AG09309 (cell line): ENCODE measurements at regions not wholly inside any gene's neighbourhood (a gene's known extent, or its start where the extent isn't known, plus 50 kb on each side); places are given as distances from the start of the nearest gene placed in this dataset.

Experiments used
- DNase-seq: peaks from one replicate; pipeline ENCODE4 v3.0.0-alpha.2; 2010; ENCODE audit warnings: low read depth
- H3K4me3 ChIP-seq: 2 replicates; pipeline ENCODE4 v1.5.1; 2011; ENCODE audit warnings: mild to moderate bottlenecking, low read depth, low read length, moderate library complexity; ENCODE audit not compliant: control insufficient read depth
- TF ChIP-seq, protein P1 (sequence below): IDR thresholded peaks from 2 replicates; pipeline ENCODE4 v1.5.1; 2011; ENCODE audit warnings: mild to moderate bottlenecking, low read depth, low read length, inconsistent platforms; ENCODE audit not compliant: insufficient read depth, control insufficient read depth; ENCODE audit errors: missing control alignments

DNA sequence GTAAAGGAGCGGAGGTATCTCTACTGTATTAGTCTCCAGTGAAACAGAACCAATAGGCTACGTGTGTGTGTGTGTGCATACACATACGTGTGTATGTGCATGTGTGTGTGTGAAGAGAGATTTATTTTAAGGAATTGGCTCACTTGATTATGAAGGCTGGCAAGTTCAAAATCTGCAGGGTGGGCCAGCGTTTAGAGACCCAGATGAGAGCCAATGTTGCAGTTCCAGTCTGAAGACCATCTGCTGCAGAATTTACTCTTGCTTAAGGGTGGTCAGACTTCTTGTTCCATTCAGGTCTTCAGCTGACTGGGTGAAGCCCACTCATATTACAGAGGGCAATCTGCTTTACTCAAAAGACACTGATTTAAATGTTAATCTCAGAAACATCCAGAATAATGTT is 119.2 kb downstream of the FGF18 start:
- no peak for DNase-seq
- no peak overlapping the region for H3K4me3 ChIP-seq
- TF ChIP-seq, protein P1, sequence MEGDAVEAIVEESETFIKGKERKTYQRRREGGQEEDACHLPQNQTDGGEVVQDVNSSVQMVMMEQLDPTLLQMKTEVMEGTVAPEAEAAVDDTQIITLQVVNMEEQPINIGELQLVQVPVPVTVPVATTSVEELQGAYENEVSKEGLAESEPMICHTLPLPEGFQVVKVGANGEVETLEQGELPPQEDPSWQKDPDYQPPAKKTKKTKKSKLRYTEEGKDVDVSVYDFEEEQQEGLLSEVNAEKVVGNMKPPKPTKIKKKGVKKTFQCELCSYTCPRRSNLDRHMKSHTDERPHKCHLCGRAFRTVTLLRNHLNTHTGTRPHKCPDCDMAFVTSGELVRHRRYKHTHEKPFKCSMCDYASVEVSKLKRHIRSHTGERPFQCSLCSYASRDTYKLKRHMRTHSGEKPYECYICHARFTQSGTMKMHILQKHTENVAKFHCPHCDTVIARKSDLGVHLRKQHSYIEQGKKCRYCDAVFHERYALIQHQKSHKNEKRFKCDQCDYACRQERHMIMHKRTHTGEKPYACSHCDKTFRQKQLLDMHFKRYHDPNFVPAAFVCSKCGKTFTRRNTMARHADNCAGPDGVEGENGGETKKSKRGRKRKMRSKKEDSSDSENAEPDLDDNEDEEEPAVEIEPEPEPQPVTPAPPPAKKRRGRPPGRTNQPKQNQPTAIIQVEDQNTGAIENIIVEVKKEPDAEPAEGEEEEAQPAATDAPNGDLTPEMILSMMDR, result no peak

DNA sequence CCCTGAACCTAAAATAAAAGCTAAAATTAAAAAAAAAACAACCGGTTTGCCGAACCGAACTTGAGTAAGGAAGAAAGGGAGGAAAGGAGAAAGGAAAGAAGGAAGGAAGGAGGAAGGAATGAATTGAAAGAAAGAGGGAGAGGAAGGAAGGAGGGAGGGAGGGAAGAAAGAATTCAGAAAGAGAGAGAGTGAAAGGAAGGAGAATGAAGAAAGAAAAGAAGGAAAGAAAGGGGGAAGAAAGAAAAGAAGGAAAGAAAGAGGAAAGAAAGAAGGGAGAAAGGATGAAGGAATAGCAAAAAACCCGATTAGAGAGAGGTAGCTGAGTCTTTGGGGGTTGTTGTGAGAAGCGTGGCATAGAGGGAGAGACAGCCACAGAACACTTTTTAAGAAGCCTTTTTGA is 121.4 kb downstream of the FGF18 start:
- TF ChIP-seq, protein P1, result no peak
- H3K4me3 ChIP-seq, result no peak overlapping the region
- no peak for DNase-seq

DNA sequence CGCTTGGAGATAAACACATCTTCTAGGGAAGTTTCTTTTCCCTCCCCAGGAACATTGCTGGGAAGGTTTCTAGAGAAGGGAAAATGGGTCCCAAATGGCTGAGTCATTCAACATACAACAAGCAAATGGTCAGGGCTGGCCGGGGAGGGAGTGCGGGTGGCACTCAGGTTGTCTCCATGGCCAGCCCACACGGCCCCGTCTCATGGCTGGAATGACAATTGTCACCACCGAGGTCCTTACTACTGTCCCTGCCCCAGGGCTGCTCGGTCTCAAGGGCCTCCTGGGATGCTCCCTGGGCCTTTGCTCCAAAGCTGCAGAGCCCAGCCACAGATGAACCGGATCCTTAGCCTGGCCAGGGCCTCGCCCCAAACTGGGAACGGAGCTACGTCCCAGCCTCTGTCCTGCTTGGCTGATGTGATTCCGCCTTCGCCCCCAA is 121.9 kb downstream of the FGF18 start:
- TF ChIP-seq, protein P1, result no peak
- DNase-seq, result no peak
- no peak overlapping the region for H3K4me3 ChIP-seq

DNA sequence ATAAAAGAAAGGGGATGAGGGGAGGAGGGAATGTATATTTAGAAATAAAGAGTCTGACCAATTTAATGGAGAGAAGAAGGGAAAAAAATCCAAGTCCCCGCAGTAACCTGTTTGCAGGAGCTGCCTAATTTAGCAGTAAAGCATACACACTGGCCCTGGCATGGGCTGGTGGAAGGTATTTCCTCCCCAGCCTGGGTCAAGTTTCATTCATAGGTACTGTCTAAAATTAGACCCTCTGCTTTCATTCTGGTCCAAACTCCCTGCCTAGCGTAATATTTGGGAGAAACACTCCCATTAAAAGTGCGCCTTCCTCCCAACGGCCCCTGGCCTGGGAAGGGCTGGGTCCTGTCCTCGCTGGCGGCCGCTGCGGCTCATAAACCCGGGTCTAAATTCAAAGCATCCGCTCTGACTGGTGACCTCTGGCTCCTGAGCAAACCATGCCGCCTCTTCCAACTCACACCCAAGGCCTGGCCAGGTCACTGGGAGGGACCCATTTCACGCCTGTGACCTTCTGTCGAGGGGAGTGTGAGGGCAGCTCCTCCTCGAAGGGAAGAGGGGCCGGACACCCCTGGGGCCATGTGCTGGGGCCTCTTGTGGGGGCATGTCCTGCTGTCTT is 123.2 kb downstream of the FGF18 start:
- TF ChIP-seq, protein P1, result no peak

DNA sequence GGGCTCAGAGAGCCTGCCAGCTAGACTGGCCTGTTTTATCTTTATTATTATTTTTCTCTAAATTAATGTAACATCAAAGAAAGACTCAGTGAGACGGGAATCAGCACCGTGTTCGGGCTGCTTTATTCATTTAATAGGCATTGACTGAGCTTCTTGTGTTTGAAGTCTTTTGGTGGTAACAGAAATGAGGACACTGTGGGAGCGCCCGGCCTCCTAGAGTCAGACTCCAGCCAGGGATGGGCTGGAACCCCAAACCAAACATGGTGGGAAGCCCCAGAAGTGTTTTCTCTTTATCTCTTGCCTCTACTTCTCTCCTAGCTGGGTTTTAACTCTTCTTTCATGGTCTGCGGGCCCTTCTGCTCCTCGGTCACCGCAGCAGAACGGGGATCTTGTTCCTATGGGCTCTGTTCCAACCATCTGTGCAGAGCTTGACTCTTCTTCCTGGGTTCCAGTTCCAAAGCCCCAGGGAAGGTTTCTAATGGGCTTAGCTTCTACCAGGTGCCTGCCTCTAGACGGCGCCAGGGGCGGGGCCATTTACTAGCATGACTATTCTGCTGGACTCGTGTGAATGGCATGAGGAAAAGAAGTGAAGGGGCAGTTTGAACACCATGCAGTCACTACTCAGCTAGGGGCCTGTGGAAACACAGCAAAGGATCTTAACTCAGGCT is 123.8 kb downstream of the FGF18 start:
- DNase-seq, result no peak
- H3K4me3 ChIP-seq, result no peak overlapping the region
- TF ChIP-seq, protein P1, result no peak

More for the DNA sequence above, 123.2 kb downstream of the FGF18 start:
- H3K4me3 ChIP-seq, result no peak overlapping the region
- no peak for DNase-seq

DNA sequence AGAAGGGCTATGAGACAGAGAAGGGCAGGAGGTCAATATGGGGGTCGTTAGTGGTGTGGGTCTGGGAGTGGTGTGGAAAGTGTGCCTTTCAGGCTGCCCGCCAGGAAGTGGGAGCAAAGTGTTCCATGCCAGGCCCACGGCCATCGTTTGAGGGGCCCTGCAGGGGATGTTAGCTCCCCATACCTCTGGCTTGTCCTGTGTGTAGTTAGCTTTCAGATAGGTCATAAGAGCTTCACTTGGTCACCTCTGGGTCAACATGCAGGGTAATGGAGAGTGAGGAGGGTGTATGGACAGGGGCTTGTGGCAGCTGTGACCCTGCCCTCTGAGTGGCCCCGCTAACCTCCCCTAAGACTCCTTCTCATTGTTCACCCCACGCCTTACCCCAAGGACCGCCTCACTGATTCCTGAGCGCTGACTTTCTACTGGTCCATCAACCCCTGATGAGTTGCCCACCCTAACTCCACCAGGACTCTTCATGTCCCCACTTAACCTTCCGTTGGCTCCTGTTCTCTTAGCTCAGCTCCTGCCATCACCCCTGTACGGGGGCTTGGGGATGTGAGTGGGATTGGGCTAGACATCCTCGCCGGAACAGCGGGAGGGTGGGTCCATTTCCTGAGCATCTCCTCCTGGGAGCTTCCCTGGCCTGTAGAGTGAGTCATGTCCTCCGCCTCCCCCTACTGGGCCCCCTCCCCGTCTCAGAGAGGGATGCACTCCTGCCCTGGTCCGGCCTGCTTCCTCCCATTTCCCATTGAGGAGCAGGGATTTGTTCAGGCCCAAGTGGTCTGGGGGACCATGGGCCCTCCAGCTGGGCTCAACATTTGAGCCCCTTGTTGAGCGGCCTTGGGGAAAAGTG is 125.7 kb downstream of the FGF18 start:
- TF ChIP-seq, protein P1, result no peak
- no peak overlapping the region for H3K4me3 ChIP-seq
- no peak for DNase-seq
